GM12892 (cell line): ENCODE measurements at regions not wholly inside any gene's neighbourhood (a gene's known extent, or its start where the extent isn't known, plus 50 kb on each side); places are given as distances from the start of the nearest gene placed in this dataset.

Experiments used
- POLR2A ChIP-seq: IDR thresholded peaks from 2 replicates; pipeline ENCODE4 v1.6.1; 2011; ENCODE audit warnings: low read depth, low read length, control low read depth
- POLR2AphosphoS5 ChIP-seq: IDR thresholded peaks from 2 replicates; pipeline ENCODE4 v1.6.1; 2011; ENCODE audit warnings: low read depth, low read length, control low read depth

DNA sequence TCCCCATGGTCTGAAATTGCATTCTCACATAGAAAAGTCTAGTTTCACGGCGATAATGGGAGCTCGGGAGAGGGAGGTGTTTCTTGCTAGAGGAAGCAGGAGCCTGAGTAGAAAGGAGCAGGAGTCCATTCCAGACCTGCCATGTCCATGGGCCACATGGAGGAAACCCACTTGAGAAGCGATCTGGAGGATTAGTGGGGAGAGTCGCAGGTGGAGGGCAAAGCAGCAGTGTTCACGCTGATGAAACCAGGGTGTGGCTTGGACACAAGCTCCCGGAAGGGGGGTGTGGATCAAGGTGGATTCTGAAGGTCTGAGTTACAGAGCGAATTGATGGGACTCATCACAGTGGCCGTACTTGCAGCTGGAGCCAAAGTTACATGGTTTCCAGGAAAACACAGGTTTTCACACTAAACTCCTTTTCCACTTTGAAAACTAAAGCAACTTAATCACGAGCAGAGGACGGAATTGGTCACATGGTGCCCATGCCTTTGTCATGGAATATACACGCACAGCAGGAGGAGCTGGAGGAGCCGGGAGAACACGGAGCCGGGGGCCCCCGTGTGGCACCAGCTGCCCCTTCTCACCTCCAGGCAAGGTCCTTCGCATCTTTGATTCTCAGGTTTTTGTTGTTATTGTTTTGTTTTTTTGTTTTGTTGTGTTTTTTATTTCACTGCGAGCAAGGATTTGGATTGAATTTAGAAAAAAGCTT is 255.1 kb upstream of the MYT1L start:
- TF ChIP-seq POLR2A (no peak), POLR2AphosphoS5 (no peak)
